ENCODE measurements at regions not wholly inside any gene's neighbourhood (a gene's known extent, or its start where the extent isn't known, plus 50 kb on each side); places are given as distances from the start of the nearest gene placed in this dataset.

DNA sequence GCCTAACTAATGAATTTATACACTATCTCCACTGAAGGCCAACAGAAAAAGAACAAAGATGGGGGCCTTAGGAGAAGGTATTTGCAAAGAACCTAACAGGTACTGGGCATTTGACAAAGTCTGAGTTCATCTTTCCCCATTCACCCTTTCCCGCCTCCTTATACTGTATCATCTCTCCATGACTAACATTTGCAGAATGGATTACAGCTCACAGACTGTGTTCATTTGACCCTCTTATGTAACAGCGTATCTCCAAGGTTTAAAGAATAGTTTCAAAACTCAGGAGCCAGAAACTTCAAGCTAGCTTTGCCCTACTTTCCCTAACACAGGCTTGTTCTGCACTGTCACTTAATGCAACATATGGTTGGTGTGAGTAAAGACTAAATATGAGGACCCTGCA is 238.7 kb upstream of the CELF2 start:
- no peak for ATAC-seq
- intact Hi-C loops (cut with DNase I, micrococcal nuclease): no loop called here
- Mint-ChIP-seq H3K4me1 (no peaks in the 10 kb centered on the region), H3K27ac (no peak overlapping the region), H3K9me3 (ENCODE audit: low read depth) (no peaks in the 10 kb centered on the region), H3K27me3 (peaks cover 2% of the 10 kb centered on the region), H3K4me3 (no peak overlapping the region), H3K36me3 (ENCODE audit: low read depth) (no peaks in the 10 kb centered on the region)
- DNase-seq: no peak
- ChIA-PET POLR2A (no interaction called here), CTCF (no interaction called here)

DNA sequence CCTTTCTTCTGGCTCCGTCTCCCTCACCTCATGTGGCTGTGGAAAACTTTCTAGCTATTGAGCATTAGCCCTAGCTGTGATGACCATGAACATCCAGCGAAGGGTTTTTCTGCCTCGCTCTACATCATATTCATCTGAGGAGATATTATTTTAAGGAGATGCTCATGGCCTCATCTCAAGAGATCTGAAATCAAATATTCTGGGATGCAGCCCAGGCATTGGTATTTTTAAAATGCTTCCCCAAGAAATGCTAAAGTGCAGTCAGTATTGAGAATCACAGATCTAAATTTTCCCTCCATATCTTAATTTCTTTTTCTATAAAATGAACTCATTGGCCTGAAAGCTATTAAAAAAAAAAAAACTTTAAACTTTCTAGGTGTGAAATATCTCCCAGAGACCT is 238.2 kb upstream of the CELF2 start:
- H3K4me1 Mint-ChIP-seq: no peaks in the 10 kb centered on the region
- ATAC-seq: no peak
- no peak overlapping the region for H3K4me3 Mint-ChIP-seq
- H3K9me3 Mint-ChIP-seq (ENCODE audit: low read depth): no peaks in the 10 kb centered on the region
- ChIA-PET POLR2A (no interaction called here), CTCF (no interaction called here)
- intact Hi-C loops (cut with DNase I, micrococcal nuclease): no loop called here
- no peak for DNase-seq
- peaks cover 4% of the 10 kb centered on the region for H3K27me3 Mint-ChIP-seq
- H3K36me3 Mint-ChIP-seq (ENCODE audit: low read depth): no peaks in the 10 kb centered on the region
- H3K27ac Mint-ChIP-seq: no peak overlapping the region

DNA sequence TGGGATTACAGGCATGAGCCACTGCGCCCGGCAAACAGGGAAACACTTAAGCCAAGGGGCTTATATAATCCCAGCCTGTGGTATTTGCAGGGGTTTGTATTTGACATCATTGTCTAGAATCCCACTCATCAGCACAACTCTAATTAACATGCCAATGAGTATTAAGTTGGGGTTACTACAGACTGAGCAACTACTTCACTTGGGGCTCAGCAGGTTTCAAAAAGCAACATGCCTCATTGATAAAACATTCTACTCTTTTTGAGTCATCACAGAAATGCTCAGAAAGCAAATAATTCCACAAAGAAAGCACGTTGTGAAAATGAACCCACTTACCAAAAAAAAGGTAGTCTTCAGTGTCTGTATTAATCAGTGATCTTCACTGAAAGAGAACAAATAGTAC is 236.9 kb upstream of the CELF2 start:
- intact Hi-C loops (cut with DNase I, micrococcal nuclease): no loop called here
- ChIA-PET POLR2A (no interaction called here), CTCF (no interaction called here)
- H3K4me3 Mint-ChIP-seq: no peak overlapping the region
- H3K27ac Mint-ChIP-seq: no peak overlapping the region
- no peak for ATAC-seq
- peaks cover 7% of the 10 kb centered on the region for H3K27me3 Mint-ChIP-seq
- no peaks in the 10 kb centered on the region for H3K36me3 Mint-ChIP-seq (ENCODE audit: low read depth)
- no peaks in the 10 kb centered on the region for H3K4me1 Mint-ChIP-seq
- no peaks in the 10 kb centered on the region for H3K9me3 Mint-ChIP-seq (ENCODE audit: low read depth)
- DNase-seq: no peak

DNA sequence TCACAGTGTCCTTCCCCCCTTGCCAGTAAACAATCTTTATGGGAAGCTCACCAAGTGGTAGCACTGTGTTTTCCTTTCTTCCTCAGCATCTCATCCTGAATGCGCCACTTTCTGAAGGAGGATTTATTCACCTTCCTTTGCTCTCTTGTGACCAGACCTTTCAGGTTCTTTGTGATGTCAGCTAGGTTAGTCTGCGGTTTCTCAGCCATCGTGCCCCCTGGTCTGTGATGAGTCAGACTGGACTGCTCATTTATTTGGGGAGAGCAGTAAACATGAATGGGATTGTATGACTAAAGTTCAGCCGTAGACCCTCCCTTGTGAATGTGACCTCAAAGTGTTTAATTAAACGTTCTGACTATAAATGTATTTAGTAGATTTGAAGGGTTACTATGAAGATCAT is 235.1 kb upstream of the CELF2 start:
- POLR2A ChIA-PET: no interaction called here
- intact Hi-C loops (cut with DNase I, micrococcal nuclease): no loop called here
- DNase-seq (no peak), ATAC-seq (no peak)
- Mint-ChIP-seq H3K36me3 (ENCODE audit: low read depth) (no peaks in the 10 kb centered on the region), H3K27me3 (peaks cover 7% of the 10 kb centered on the region), H3K9me3 (ENCODE audit: low read depth) (no peaks in the 10 kb centered on the region), H3K4me1 (peaks cover 5% of the 10 kb centered on the region), H3K4me3 (no peak overlapping the region), H3K27ac (no peak overlapping the region)
- CTCF ChIA-PET: interaction anchor here (0.8 to 0.9 kb wide), 2 partner anchors 32 to 1440 kb away, joined by 3 read pairs; no protein-coding TSS in a partner anchor

DNA sequence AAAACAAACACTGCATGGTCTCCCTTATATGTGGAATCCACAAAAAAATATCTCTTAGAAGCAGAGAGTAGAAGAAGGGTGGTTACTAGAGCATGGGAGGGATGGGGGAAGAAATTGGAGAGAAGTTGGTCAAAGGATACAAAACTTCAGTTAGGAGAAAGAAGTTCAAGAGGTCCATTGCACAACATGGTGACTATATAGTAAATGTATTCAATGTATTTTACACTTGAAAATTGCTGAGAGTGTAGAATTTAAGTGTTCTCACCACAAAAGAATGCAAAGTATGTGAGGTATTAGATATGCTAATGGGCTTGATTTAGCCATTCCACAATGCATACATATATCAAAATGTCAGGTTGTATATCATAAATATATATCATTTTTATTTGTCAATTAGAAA is 232.0 kb upstream of the CELF2 start:
- intact Hi-C loops (cut with DNase I, micrococcal nuclease): no loop called here
- CTCF ChIA-PET: no interaction called here

DNA sequence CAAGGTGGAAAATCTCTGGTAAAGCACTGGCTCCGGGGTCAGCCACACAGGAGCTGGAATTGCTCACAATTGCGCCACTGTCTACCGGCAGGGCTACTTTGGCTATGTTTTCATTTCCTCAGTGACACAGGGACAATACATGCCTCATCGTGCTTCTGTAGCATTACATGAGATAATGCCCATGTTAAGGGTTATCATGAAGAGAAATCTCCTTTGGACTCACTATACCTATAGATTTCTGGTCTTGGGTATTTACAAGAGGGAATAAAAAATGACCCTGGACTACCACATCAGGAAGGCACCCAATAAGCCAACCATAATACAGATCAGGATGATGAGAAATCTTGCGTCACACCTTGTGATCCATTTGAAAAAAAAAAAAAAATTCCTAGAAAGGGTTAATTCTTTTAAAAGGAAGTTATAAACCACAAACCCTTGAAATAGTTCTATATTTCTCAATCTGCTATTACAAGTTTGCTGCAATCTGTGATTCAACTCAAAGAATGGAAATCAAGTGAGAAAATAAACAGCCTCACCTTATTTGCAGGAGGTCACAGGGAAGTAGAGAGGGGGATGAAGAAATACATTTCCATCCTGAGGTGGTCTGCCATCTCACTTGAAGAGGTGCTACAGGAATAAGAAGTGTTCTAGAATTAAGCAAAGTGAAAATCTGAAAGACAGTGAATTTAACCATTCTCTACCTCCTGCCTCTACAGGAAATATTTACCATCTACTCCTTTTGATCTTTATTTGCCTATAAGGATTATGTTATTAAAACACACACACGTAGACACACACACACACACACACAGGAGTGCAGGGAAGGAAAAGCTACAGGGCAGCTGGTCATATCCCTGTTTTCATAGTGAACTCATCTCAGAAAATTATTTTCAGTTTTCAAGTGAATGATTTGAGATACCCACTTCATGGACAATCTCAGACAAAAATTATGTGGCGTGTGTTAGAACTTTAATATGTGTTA is 231.3 kb upstream of the CELF2 start:
- no peaks in the 10 kb centered on the region for H3K9me3 Mint-ChIP-seq (ENCODE audit: low read depth)
- intact Hi-C loops (cut with DNase I, micrococcal nuclease): no loop called here
- H3K36me3 Mint-ChIP-seq (ENCODE audit: low read depth): no peaks in the 10 kb centered on the region
- DNase-seq (no peak), ATAC-seq (no peak)
- ChIA-PET POLR2A (no interaction called here), CTCF (no interaction called here)
- H3K27me3 Mint-ChIP-seq: peaks cover 7% of the 10 kb centered on the region
- no peak overlapping the region for H3K27ac Mint-ChIP-seq
- peaks cover 5% of the 10 kb centered on the region for H3K4me1 Mint-ChIP-seq
- no peak overlapping the region for H3K4me3 Mint-ChIP-seq

More for the DNA sequence above, 232.0 kb upstream of the CELF2 start:
- DNase-seq (no peak), ATAC-seq (no peak)
- POLR2A ChIA-PET: no interaction called here
- H3K4me1 Mint-ChIP-seq: peaks cover 5% of the 10 kb centered on the region
- no peak overlapping the region for H3K4me3 Mint-ChIP-seq
- no peaks in the 10 kb centered on the region for H3K9me3 Mint-ChIP-seq (ENCODE audit: low read depth)
- no peak overlapping the region for H3K27ac Mint-ChIP-seq
- H3K27me3 Mint-ChIP-seq: peaks cover 7% of the 10 kb centered on the region
- H3K36me3 Mint-ChIP-seq (ENCODE audit: low read depth): no peaks in the 10 kb centered on the region

DNA sequence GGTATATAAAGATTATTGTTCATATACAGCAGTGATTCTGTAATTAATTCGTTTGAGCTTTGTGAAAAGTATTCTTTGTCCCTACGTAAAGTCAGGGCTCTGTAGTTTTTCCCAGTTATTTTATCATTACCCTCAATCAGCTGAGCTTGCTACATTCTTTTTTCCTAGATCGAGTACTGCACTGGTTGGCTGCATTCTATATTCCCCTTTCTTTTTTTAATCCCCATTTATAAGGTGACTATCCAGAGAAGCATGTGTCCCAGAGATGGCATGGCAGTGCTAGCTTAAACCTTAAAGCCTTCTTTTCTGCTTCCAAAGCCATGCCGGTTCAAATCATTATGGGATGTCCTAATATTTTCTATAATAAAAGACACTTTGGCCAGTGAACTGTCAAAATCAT is 230.1 kb upstream of the CELF2 start:
- ATAC-seq (no peak), DNase-seq (no peak)
- Mint-ChIP-seq H3K27me3 (peaks cover 11% of the 10 kb centered on the region), H3K4me3 (no peak overlapping the region), H3K36me3 (ENCODE audit: low read depth) (no peaks in the 10 kb centered on the region), H3K27ac (no peak overlapping the region), H3K4me1 (peaks cover 5% of the 10 kb centered on the region), H3K9me3 (ENCODE audit: low read depth) (no peaks in the 10 kb centered on the region)
- ChIA-PET POLR2A (no interaction called here), CTCF (interaction anchor here (0.8 kb wide), 1 partner anchor 15 kb away, joined by 3 read pairs; no protein-coding TSS in a partner anchor)
- intact Hi-C loops (cut with DNase I, micrococcal nuclease): no loop called here

DNA sequence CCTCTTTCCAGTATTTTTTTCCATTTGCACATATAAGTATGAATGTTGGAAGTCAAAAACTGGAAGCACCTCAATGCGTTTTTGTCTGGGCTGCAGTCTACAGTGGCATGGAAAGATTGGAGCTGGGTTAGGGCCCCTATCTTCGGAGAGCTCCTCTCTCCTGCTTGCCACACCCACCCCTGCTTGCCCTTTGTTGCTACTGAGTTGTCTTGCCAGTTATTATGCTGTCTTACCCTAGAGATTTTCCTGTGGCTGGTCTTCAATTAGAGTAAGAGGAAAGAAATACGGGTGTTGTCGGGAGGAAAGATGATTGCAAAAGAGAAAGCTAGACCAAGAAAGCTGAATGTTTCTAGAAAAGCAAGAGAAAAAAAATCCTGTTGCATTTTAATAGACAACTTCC is 228.9 kb upstream of the CELF2 start:
- DNase-seq (no peak), ATAC-seq (no peak)
- ChIA-PET POLR2A (no interaction called here), CTCF (no interaction called here)
- Mint-ChIP-seq H3K4me1 (peaks cover 5% of the 10 kb centered on the region), H3K9me3 (ENCODE audit: low read depth) (no peaks in the 10 kb centered on the region), H3K4me3 (no peak overlapping the region), H3K27me3 (peaks cover 12% of the 10 kb centered on the region), H3K36me3 (ENCODE audit: low read depth) (no peaks in the 10 kb centered on the region), H3K27ac (no peak overlapping the region)
- intact Hi-C loops (cut with DNase I, micrococcal nuclease): no loop called here

DNA sequence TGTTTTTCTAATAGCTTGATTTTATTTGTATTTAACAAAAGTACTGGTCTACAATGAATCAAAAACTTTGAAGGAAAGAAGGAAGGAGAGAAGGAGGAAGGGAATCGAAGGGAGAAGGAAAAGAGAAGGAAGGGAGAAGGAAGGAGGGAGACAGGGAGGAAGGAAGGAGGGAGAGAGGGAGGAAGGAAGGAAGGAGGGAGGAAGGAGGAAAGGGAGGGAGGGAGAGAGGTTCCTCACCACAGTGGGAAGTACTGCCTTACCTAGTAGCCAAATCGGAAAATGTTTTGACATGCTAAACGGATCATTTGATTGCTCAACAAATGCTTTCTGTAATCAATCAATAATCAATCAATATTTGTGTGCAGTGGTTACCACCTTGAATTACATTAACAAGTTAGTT is 225.8 kb upstream of the CELF2 start:
- CTCF ChIA-PET: no interaction called here
- no peaks in the 10 kb centered on the region for H3K4me1 Mint-ChIP-seq

DNA sequence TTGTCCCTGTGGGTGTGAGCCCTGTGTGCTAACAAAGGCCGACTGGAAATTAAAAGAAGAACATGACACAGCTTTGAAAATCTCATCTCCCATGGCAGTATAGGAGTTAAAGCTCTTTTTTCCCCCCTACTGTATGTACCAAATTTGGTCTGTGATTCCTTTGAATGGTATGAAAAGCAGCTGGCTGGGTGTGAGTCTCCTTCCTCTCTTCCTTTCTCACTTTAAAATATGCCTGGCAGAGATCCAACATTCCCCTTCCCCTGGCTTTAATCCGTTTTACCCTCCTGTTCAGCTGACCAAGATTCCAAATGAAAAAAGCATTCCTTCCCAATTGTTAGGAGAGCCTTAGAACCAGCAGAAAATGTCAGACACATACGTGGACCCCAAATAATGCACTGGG is 225.0 kb upstream of the CELF2 start:
- intact Hi-C loops (cut with DNase I, micrococcal nuclease): no loop called here
- no peaks in the 10 kb centered on the region for H3K36me3 Mint-ChIP-seq (ENCODE audit: low read depth)
- H3K27me3 Mint-ChIP-seq: peaks cover 15% of the 10 kb centered on the region
- H3K4me1 Mint-ChIP-seq: no peaks in the 10 kb centered on the region
- DNase-seq: no peak
- H3K27ac Mint-ChIP-seq: no peak overlapping the region
- ATAC-seq: no peak
- CTCF ChIA-PET: no interaction called here
- H3K9me3 Mint-ChIP-seq (ENCODE audit: low read depth): no peaks in the 10 kb centered on the region
- no peak overlapping the region for H3K4me3 Mint-ChIP-seq
- POLR2A ChIA-PET: no interaction called here

More for the DNA sequence above, 225.8 kb upstream of the CELF2 start:
- ATAC-seq (no peak), DNase-seq (no peak)
- POLR2A ChIA-PET: no interaction called here
- Mint-ChIP-seq H3K4me3 (no peak overlapping the region), H3K9me3 (ENCODE audit: low read depth) (no peaks in the 10 kb centered on the region), H3K36me3 (ENCODE audit: low read depth) (no peaks in the 10 kb centered on the region), H3K27me3 (peaks cover 15% of the 10 kb centered on the region), H3K27ac (no peak overlapping the region)
- intact Hi-C loops (cut with DNase I, micrococcal nuclease): no loop called here

DNA sequence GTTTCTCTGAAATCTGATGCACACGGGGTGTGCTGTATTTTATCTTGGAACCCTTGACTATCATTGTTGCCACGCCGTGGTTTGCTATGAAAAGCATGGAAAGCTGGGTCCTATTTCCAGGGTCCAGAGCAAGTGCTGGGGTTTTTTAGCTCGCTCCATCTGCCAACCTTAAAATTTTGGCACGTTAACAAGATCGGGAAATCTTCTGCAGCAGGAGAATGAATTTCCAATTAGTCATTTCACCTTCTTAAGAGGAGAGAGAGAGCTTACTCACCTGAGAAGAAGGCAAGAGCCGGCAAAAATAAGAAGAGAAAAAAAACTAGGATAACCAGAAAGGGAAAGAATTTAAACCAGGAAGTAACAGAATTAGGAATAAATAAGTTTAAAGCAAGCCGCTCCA is 223.6 kb upstream of the CELF2 start:
- ATAC-seq (no peak), DNase-seq (no peak)
- H3K36me3 Mint-ChIP-seq (ENCODE audit: low read depth): no peaks in the 10 kb centered on the region
- H3K27me3 Mint-ChIP-seq: peaks cover 18% of the 10 kb centered on the region
- intact Hi-C loops (cut with DNase I, micrococcal nuclease): no loop called here
- POLR2A ChIA-PET: no interaction called here
- CTCF ChIA-PET: no interaction called here
- no peaks in the 10 kb centered on the region for H3K4me1 Mint-ChIP-seq
- no peak overlapping the region for H3K27ac Mint-ChIP-seq
- H3K4me3 Mint-ChIP-seq: no peak overlapping the region
- no peaks in the 10 kb centered on the region for H3K9me3 Mint-ChIP-seq (ENCODE audit: low read depth)

DNA sequence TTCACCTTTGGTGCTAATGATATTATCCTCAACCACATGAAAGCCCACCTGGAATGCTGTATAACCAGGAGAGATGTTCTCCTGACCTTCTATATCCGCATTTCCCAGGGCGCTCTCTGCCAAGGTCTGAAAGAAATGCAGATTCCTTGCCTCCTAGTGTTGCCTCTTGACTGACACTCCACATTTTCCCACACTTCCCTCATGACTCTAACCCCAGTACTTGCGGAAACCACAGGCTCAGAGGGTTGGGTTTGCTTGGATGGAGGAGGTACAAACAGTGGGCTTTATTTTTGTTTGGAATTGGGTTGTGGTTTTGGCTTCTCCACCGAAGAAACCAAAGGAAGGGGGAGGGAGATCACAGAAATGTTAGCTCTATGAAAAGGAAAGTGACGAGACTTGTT is 222.9 kb upstream of the CELF2 start:
- DNase-seq (no peak), ATAC-seq (no peak)
- Mint-ChIP-seq H3K9me3 (ENCODE audit: low read depth) (no peaks in the 10 kb centered on the region), H3K27ac (no peak overlapping the region), H3K36me3 (ENCODE audit: low read depth) (no peaks in the 10 kb centered on the region), H3K27me3 (peaks cover 18% of the 10 kb centered on the region), H3K4me3 (no peak overlapping the region), H3K4me1 (no peaks in the 10 kb centered on the region)
- CTCF ChIA-PET: no interaction called here
- POLR2A ChIA-PET: interaction anchor here (0.7 kb wide), 1 partner anchor 157 kb away, joined by 3 read pairs; no protein-coding TSS in a partner anchor
- intact Hi-C loops (cut with DNase I, micrococcal nuclease): no loop called here
